GM21381 (cell line): ENCODE measurements at regions not wholly inside any gene's neighbourhood (a gene's known extent, or its start where the extent isn't known, plus 50 kb on each side); places are given as distances from the start of the nearest gene placed in this dataset.
"Not testable (repeated sequence)": the region's sequence is repeated elsewhere in the genome, so short reads cannot be mapped to it uniquely, and the experiment has no call there.

Experiments
- ATAC-seq: cut with Tn5 transposase; IDR thresholded peaks from one replicate; pipeline ENCODE4 v1.9.1; 2021; ENCODE audit warnings: mild to moderate bottlenecking, moderate library complexity; ENCODE audit not compliant: unreplicated experiment

- no peak for ATAC-seq
These were observed 83.3 kb upstream of the SIRPA start for GRCh38 chr20:1811621-1812498.

GRCh38 chr20:1810926-1811620 lies 84.1 kb upstream of the SIRPA start:
- no peak for ATAC-seq

- no peak for ATAC-seq
These were observed 84.7 kb upstream of the SIRPA start for GRCh38 chr20:1810572-1810925.

- ATAC-seq, result no peak
These were observed 85.3 kb upstream of the SIRPA start for GRCh38 chr20:1809611-1810510.

GRCh38 chr20:1809131-1809572 lies 86.1 kb upstream of the SIRPA start:
- no peak for ATAC-seq

GRCh38 chr20:1808101-1808500 lies 87.1 kb upstream of the SIRPA start:
- no peak for ATAC-seq

- no peak for ATAC-seq
These were observed 87.8 kb upstream of the SIRPA start for GRCh38 chr20:1807394-1807793.

GRCh38 chr20:1806456-1806855 lies 88.8 kb upstream of the SIRPA start:
- no peak for ATAC-seq

- no peak for ATAC-seq
These were observed 89.4 kb upstream of the SIRPA start for GRCh38 chr20:1805816-1806215.

GRCh38 chr20:1805161-1805581 lies 90.0 kb upstream of the SIRPA start:
- no peak for ATAC-seq

GRCh38 chr20:1804554-1804956 lies 90.7 kb upstream of the SIRPA start:
- ATAC-seq, result no peak

GRCh38 chr20:1803932-1804501 lies 91.2 kb upstream of the SIRPA start:
- ATAC-seq, result no peak

GRCh38 chr20:1803061-1803931 lies 91.9 kb upstream of the SIRPA start:
- ATAC-seq, result no peak

- ATAC-seq, result no peak
These were observed 92.7 kb upstream of the SIRPA start for GRCh38 chr20:1802385-1803060.

- no peak for ATAC-seq
These were observed 93.3 kb upstream of the SIRPA start for GRCh38 chr20:1801929-1802306.

GRCh38 chr20:1801225-1801928 lies 93.8 kb upstream of the SIRPA start:
- ATAC-seq, result no peak

GRCh38 chr20:1800777-1801176 lies 94.4 kb upstream of the SIRPA start:
- ATAC-seq, result no peak

- ATAC-seq, result no peak
These were observed 95.0 kb upstream of the SIRPA start for GRCh38 chr20:1800180-1800579.

- not testable (repeated sequence) for ATAC-seq
These were observed 95.5 kb upstream of the SIRPA start for GRCh38 chr20:1799746-1800145.
